ENCODE measurements at regions not wholly inside any gene's neighbourhood (a gene's known extent, or its start where the extent isn't known, plus 50 kb on each side); places are given as distances from the start of the nearest gene placed in this dataset.

- Histone ChIP-seq H3K9me3 (ENCODE audit: control insufficient read depth in 1 of 2, insufficient read depth in 1 of 2, low read length in 2 of 2) (no peaks in the 10 kb centered on the region), H3K27ac (ENCODE audit: low read depth in 1 of 2, low read length in 2 of 2) (no peak overlapping the region), H3K4me1 (ENCODE audit: insufficient read depth, low read length) (no peaks in the 10 kb centered on the region), H3K36me3 (ENCODE audit: insufficient read depth, low read length) (no peaks in the 10 kb centered on the region), H3K27me3 (ENCODE audit: control insufficient read depth in 1 of 2, insufficient read depth in 2 of 2, low read length in 2 of 2) (no peaks in the 10 kb centered on the region), H3K4me3 (ENCODE audit: low read length) (no peak overlapping the region)
- H3K4me3 Mint-ChIP-seq = no peak overlapping the region
- no peaks in the 10 kb centered on the region for H3K36me3 Mint-ChIP-seq (ENCODE audit: low read depth)
- no peaks in the 10 kb centered on the region for H3K4me1 Mint-ChIP-seq (ENCODE audit: low read depth)
- DNase-seq (no peak), ATAC-seq (ENCODE audit: poor library complexity) (no peak)
- intact Hi-C loops (cut with DNase I, micrococcal nuclease) = no loop called here
- TF ChIP-seq CTCF (IDR thresholded peaks at IDR 0.05) = no peak
- POLR2A ChIA-PET = no interaction called here
- no peak overlapping the region for H3K27ac Mint-ChIP-seq
- CTCF ChIA-PET = no interaction called here
- H3K9me3 Mint-ChIP-seq = no peaks in the 10 kb centered on the region
- peaks cover 3% of the 10 kb centered on the region for H3K27me3 Mint-ChIP-seq
These were observed 61.7 kb upstream of the TES start for GRCh38 chr7:116148626-116149025.

- no peaks in the 10 kb centered on the region for H3K9me3 ChIP-seq (ENCODE audit: control insufficient read depth in 1 of 2, insufficient read depth in 1 of 2, low read length in 2 of 2)
- H3K9me3 Mint-ChIP-seq = no peaks in the 10 kb centered on the region
- no peaks in the 10 kb centered on the region for H3K4me1 Mint-ChIP-seq (ENCODE audit: low read depth)
- peaks cover 9% of the 10 kb centered on the region for H3K27me3 Mint-ChIP-seq
- H3K4me3 Mint-ChIP-seq = no peak overlapping the region
- DNase-seq = peak in 2 of 14 experiments; percentile 13 to 21
- H3K36me3 ChIP-seq (ENCODE audit: insufficient read depth, low read length) = no peaks in the 10 kb centered on the region
- no peak overlapping the region for H3K4me3 ChIP-seq (ENCODE audit: low read length)
- TF ChIP-seq CTCF (IDR thresholded peaks at IDR 0.05) = no peak
- H3K27me3 ChIP-seq (ENCODE audit: control insufficient read depth in 1 of 2, insufficient read depth in 2 of 2, low read length in 2 of 2) = no peaks in the 10 kb centered on the region
- H3K4me1 ChIP-seq (ENCODE audit: insufficient read depth, low read length) = no peaks in the 10 kb centered on the region
- no peak overlapping the region for H3K27ac ChIP-seq (ENCODE audit: low read depth in 1 of 2, low read length in 2 of 2)
- H3K27ac Mint-ChIP-seq = no peak overlapping the region
- POLR2A ChIA-PET = no interaction called here
- CTCF ChIA-PET = no interaction called here
- intact Hi-C loops (cut with DNase I, micrococcal nuclease) = no loop called here
- no peak for ATAC-seq (ENCODE audit: poor library complexity)
- no peaks in the 10 kb centered on the region for H3K36me3 Mint-ChIP-seq (ENCODE audit: low read depth)
These were observed 59.8 kb upstream of the TES start for GRCh38 chr7:116150588-116150987.

GRCh38 chr7:116152276-116152675 lies 58.1 kb upstream of the TES start:
- ChIA-PET POLR2A (no interaction called here), CTCF (no interaction called here)
- intact Hi-C loops (cut with DNase I, micrococcal nuclease) = no loop called here
- H3K4me1 Mint-ChIP-seq (ENCODE audit: low read depth) = no peaks in the 10 kb centered on the region
- ATAC-seq (ENCODE audit: poor library complexity) (no peak), DNase-seq (no peak)
- H3K9me3 ChIP-seq (ENCODE audit: control insufficient read depth in 1 of 2, insufficient read depth in 1 of 2, low read length in 2 of 2) = no peaks in the 10 kb centered on the region
- H3K36me3 ChIP-seq (ENCODE audit: insufficient read depth, low read length) = no peaks in the 10 kb centered on the region
- no peak overlapping the region for H3K27ac Mint-ChIP-seq
- no peak overlapping the region for H3K4me3 ChIP-seq (ENCODE audit: low read length)
- H3K4me1 ChIP-seq (ENCODE audit: insufficient read depth, low read length) = no peaks in the 10 kb centered on the region
- H3K27ac ChIP-seq (ENCODE audit: low read depth in 1 of 2, low read length in 2 of 2) = no peak overlapping the region
- H3K27me3 ChIP-seq (ENCODE audit: control insufficient read depth in 1 of 2, insufficient read depth in 2 of 2, low read length in 2 of 2) = no peaks in the 10 kb centered on the region
- no peak for TF ChIP-seq CTCF (IDR thresholded peaks at IDR 0.05)
- H3K9me3 Mint-ChIP-seq = no peaks in the 10 kb centered on the region
- H3K4me3 Mint-ChIP-seq = no peak overlapping the region
- H3K36me3 Mint-ChIP-seq (ENCODE audit: low read depth) = no peaks in the 10 kb centered on the region
- H3K27me3 Mint-ChIP-seq = peaks cover 13% of the 10 kb centered on the region
